HCT116 (cell line): ENCODE measurements at regions not wholly inside any gene's neighbourhood (a gene's known extent, or its start where the extent isn't known, plus 50 kb on each side); places are given as distances from the start of the nearest gene placed in this dataset.

Experiments used
- ATAC-seq: fragments of 200-7000 bp; cut with Tn5 transposase; 2 replicates; pipeline ENCODE4 v1.9.1; 2020; ENCODE audit warnings: mild to moderate bottlenecking, moderate library complexity
- BruUV-seq: library from RNA; stranded (reverse); fragments of 400-500 nt; replicated peaks from 2 replicates; lab custom pipeline; 2021; lab: Mats Ljungman, UMichigan
- CTCF ChIA-PET: fragments of 300-600 bp; sonication (Branson Sonifier 250); formaldehyde crosslinking; loops from one replicate; lab custom pipeline; 2021; ENCODE audit warnings: antibody characterized with exemption; lab: Charles Lee
- POLR2A ChIA-PET: fragments of 300-600, 350-600 bp; sonication (Branson Sonifier 250); formaldehyde crosslinking; loops from one replicate; lab custom pipeline; 2021; ENCODE audit warnings: antibody characterized with exemption; lab: Charles Lee
- RAD21 ChIA-PET, 2 experiments: fragments of 300-600 bp; sonication (Branson Sonifier 250); formaldehyde crosslinking; loops; one replicate each; lab custom pipeline; 2023; ENCODE audit warnings: low total read pairs in 2 of 2; ENCODE audit not compliant: uncharacterized antibody in 2 of 2, unreplicated experiment in 2 of 2, low non-redundant PET in 1 of 2; lab: Charles Lee
- DNase-seq: peaks from one replicate; pipeline ENCODE4 v3.0.0-alpha.2; 2010; ENCODE audit warnings: low read depth, low spot score
- H2AFZ ChIP-seq: fragments of 200-600 bp; shearing (Covaris generic), sonication (generic); 2 replicates; pipeline ENCODE4 v1.6.1; 2017; ENCODE audit warnings: low read depth, mixed run types, mixed read lengths, antibody characterized with exemption, low read length; ENCODE audit not compliant: poor library complexity, severe bottlenecking
- H3K27ac ChIP-seq: 2 replicates; pipeline ENCODE4 v1.5.1; 2012; ENCODE audit warnings: low read depth, low read length
- H3K27me3 ChIP-seq: fragments of 200-600 bp; sonication (generic); 2 replicates; pipeline ENCODE4 v1.6.1; 2016; ENCODE audit warnings: mixed run types, low read length, mixed read lengths; ENCODE audit not compliant: insufficient read depth
- H3K36me3 ChIP-seq, 2 experiments: fragments of 200-500 bp in 1 of 2; fragments of 200-600 bp in 1 of 2; sonication (Bioruptor generic) in 1 of 2; sonication (generic) in 1 of 2; 2 replicates each; pipeline versions ENCODE4 v1.5.1 to v1.6.1; 2014 to 2016; ENCODE audit warnings: low read length in 2 of 2, inconsistent platforms in 1 of 2, mixed read lengths in 1 of 2, mixed run types in 1 of 2; ENCODE audit not compliant: insufficient read depth in 2 of 2, control insufficient read depth in 1 of 2
- H3K4me1 ChIP-seq, 2 experiments: fragments of 200-600 bp in 1 of 2; sonication (generic) in 1 of 2; 2 replicates each; pipeline versions ENCODE4 v1.5.1 to v1.6.1; 2012 to 2017; ENCODE audit warnings: low read length in 2 of 2, inconsistent platforms in 1 of 2, mild to moderate bottlenecking in 1 of 2, mixed read lengths in 1 of 2, mixed run types in 1 of 2, moderate library complexity in 1 of 2; ENCODE audit not compliant: insufficient read depth in 2 of 2, control insufficient read depth in 1 of 2
- H3K4me2 ChIP-seq: fragments of 200-600 bp; sonication (generic); 2 replicates; pipeline ENCODE4 v1.6.1; 2017; ENCODE audit warnings: mixed run types, low read length, mixed read lengths
- H3K4me3 ChIP-seq, 2 experiments: fragments of 200-600 bp in 1 of 2; sonication (generic) in 1 of 2; replicated peaks in 1 of 2; 2 replicates each; pipeline ENCODE4 v1.5.1; 2011 to 2016; ENCODE audit warnings: low read length in 2 of 2, control low read depth in 1 of 2, low read depth in 1 of 2, mild to moderate bottlenecking in 1 of 2, mixed read lengths in 1 of 2, mixed run types in 1 of 2
- H3K79me2 ChIP-seq: fragments of 200-600 bp; sonication (generic); 2 replicates; pipeline ENCODE4 v1.6.1; 2017; ENCODE audit warnings: mild to moderate bottlenecking, mixed run types, low read length, moderate library complexity, mixed read lengths; ENCODE audit not compliant: insufficient read depth
- H3K9ac ChIP-seq: fragments of 200-600 bp; sonication (generic); 2 replicates; pipeline ENCODE4 v1.6.1; 2016; ENCODE audit warnings: low read length, mixed read lengths
- H3K9me2 ChIP-seq: fragments of 200-600 bp; sonication (generic), shearing (Covaris generic); 2 replicates; pipeline ENCODE4 v1.6.1; 2017; ENCODE audit warnings: mixed run types, mild to moderate bottlenecking, moderate library complexity; ENCODE audit not compliant: insufficient read depth
- H3K9me3 ChIP-seq, 2 experiments: fragments of 200-500 bp in 1 of 2; fragments of 200-600 bp in 1 of 2; sonication (Bioruptor generic) in 1 of 2; sonication (generic) in 1 of 2; 2 replicates each; pipeline ENCODE4 v1.6.1; 2014 to 2017; ENCODE audit warnings: low read length in 2 of 2, mixed read lengths in 2 of 2, inconsistent platforms in 1 of 2, low read depth in 1 of 2, mild to moderate bottlenecking in 1 of 2, mixed run types in 1 of 2, moderate library complexity in 1 of 2; ENCODE audit not compliant: control insufficient read depth in 1 of 2, insufficient read depth in 1 of 2
- H4K20me1 ChIP-seq: fragments of 200-600 bp; sonication (generic), shearing (Covaris generic); 2 replicates; pipeline ENCODE4 v1.6.1; 2017; ENCODE audit warnings: mixed run types, mild to moderate bottlenecking, moderate library complexity; ENCODE audit not compliant: insufficient read depth
- CBX3 ChIP-seq: IDR thresholded peaks from 2 replicates; pipeline ENCODE4 v1.6.1; 2012; ENCODE audit warnings: low read depth
- CEBPB ChIP-seq: IDR thresholded peaks from 2 replicates; pipeline ENCODE4 v1.6.1; 2012; ENCODE audit warnings: low read depth
- EGR1 ChIP-seq: IDR thresholded peaks from 2 replicates; pipeline ENCODE4 v1.6.1; 2012; ENCODE audit warnings: low read depth
- ELF1 ChIP-seq: IDR thresholded peaks from 2 replicates; pipeline ENCODE4 v1.6.1; 2012; ENCODE audit warnings: low read depth, borderline replicate concordance
- EZH2 ChIP-seq: fragments of 200-600 bp; sonication (generic); IDR thresholded peaks from 2 replicates; pipeline ENCODE4 v1.6.1; 2017; ENCODE audit warnings: antibody characterized with exemption, mixed run types
- EZH2phosphoT487 ChIP-seq: fragments of 200-600 bp; IDR thresholded peaks from 2 replicates; pipeline ENCODE4 v1.6.1; 2018; ENCODE audit warnings: antibody characterized with exemption, borderline replicate concordance
- FOSL1 ChIP-seq: IDR thresholded peaks from 2 replicates; pipeline ENCODE4 v1.6.1; 2012; ENCODE audit warnings: low read depth
- MAX ChIP-seq: IDR thresholded peaks from 2 replicates; pipeline ENCODE4 v1.6.1; 2012
- POLR2A ChIP-seq: IDR thresholded peaks from 2 replicates; pipeline ENCODE4 v1.7.0; 2011; ENCODE audit warnings: borderline replicate concordance; ENCODE audit not compliant: insufficient read depth, insufficient read length; ENCODE audit errors: extremely low read depth
- REST ChIP-seq: IDR thresholded peaks from 2 replicates; pipeline ENCODE4 v1.6.1; 2012; ENCODE audit warnings: low read depth
- SIN3A ChIP-seq: IDR thresholded peaks from 2 replicates; pipeline ENCODE4 v1.6.1; 2012; ENCODE audit warnings: low read depth
- SP1 ChIP-seq: IDR thresholded peaks from 2 replicates; pipeline ENCODE4 v1.6.1; 2012; ENCODE audit warnings: low read depth
- SRF ChIP-seq: IDR thresholded peaks from 2 replicates; pipeline ENCODE4 v1.6.1; 2012; ENCODE audit warnings: low read depth
- TCF7L2 ChIP-seq: IDR thresholded peaks from 2 replicates; pipeline ENCODE4 v1.7.0; 2011; ENCODE audit warnings: borderline replicate concordance, inconsistent platforms; ENCODE audit not compliant: insufficient read depth, insufficient read length; ENCODE audit errors: extremely low read depth
- YY1 ChIP-seq: IDR thresholded peaks from 2 replicates; pipeline ENCODE4 v1.6.1; 2011; ENCODE audit warnings: low read length, low read depth, moderate library complexity, mild to moderate bottlenecking; ENCODE audit not compliant: insufficient replicate concordance; ENCODE audit errors: extremely low read depth
- ZFX ChIP-seq: fragments of 450-650 bp; IDR thresholded peaks from 2 replicates; pipeline ENCODE4 v1.6.1; 2017
- ZNF274 ChIP-seq: fragments of 200-500 bp; sonication (Bioruptor generic); IDR thresholded peaks from 2 replicates; pipeline ENCODE4 v1.6.1; 2014; ENCODE audit warnings: mild to moderate bottlenecking, low read depth, low read length, inconsistent platforms
- intact Hi-C: fragments of 100-400 bp; cut with micrococcal nuclease; formaldehyde crosslinking; loops from 2 replicates; pipeline ENCODE4 v1.10.0; 2022

- BruUV-seq, result no TSS peak
- intact Hi-C loops, result no loop called here
- ATAC-seq (no peak), DNase-seq (no peak)
- H4K20me1 ChIP-seq, result no peaks in the 10 kb centered on the region
- ChIA-PET CTCF (no interaction called here), POLR2A (no interaction called here), RAD21 (no interaction called here)
- TF ChIP-seq TCF7L2, result no peak
- no peak overlapping the region for H3K4me2 ChIP-seq
- no peaks in the 10 kb centered on the region for H3K9me2 ChIP-seq
- H3K79me2 ChIP-seq, result no peaks in the 10 kb centered on the region
- H3K4me3 ChIP-seq, result no peak overlapping the region
- no peak overlapping the region for H2AFZ ChIP-seq
- H3K9me3 ChIP-seq, result peaks cover 4 to 24% of the 10 kb centered on the region in 2 experiments; a peak in 2 of 4 replicates
- H3K36me3 ChIP-seq, result no peaks in the 10 kb centered on the region
- H3K27ac ChIP-seq, result no peak overlapping the region
- H3K4me1 ChIP-seq, result no peaks in the 10 kb centered on the region
- no peaks in the 10 kb centered on the region for H3K27me3 ChIP-seq
- no peak overlapping the region for H3K9ac ChIP-seq
Observed at GRCh38 chr4:23245203-23245832, 552.6 kb downstream of the GBA3 start.

DNA sequence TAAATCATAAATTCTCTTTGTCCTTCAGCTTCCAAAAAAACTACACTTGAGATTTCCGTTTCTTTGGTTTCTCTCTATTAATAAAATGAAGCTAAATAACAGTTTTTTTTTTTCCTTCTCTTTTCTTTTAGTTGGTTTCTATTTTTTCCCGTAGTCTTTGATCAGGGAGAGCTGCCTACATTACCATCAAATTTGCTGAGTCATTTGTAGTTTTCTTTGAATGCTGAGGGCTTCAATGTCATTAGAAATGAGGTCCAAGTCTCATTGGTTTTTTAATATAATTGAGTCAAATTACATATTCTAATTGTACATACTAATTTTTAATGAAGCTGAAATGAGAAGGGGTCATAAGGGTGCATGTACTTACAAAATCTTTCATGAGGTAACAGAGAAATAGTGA, 550.2 kb downstream of the GBA3 start:
- BruUV-seq, result no TSS peak
- TF ChIP-seq ZFX (no peak), ELF1 (no peak), EZH2 (no peak), SP1 (no peak), CBX3 (no peak), SRF (no peak), ZNF274 (no peak), POLR2A (no peak), EZH2phosphoT487 (no peak), FOSL1 (no peak), YY1 (no peak), EGR1 (no peak), REST (no peak), SIN3A (no peak), CEBPB (no peak), TCF7L2 (no peak), MAX (no peak)
- Histone ChIP-seq H4K20me1 (no peaks in the 10 kb centered on the region), H2AFZ (no peak overlapping the region), H3K27me3 (no peaks in the 10 kb centered on the region), H3K9me3 (peaks cover 4 to 13% of the 10 kb centered on the region in 2 experiments; a peak in 2 of 4 replicates), H3K36me3 (no peaks in the 10 kb centered on the region), H3K4me2 (no peak overlapping the region), H3K9me2 (no peaks in the 10 kb centered on the region), H3K27ac (no peak overlapping the region), H3K79me2 (no peaks in the 10 kb centered on the region), H3K4me3 (no peak overlapping the region), H3K4me1 (no peaks in the 10 kb centered on the region), H3K9ac (no peak overlapping the region)
- DNase-seq (no peak), ATAC-seq (no peak)
- intact Hi-C loops, result no loop called here
- ChIA-PET RAD21 (no interaction called here), POLR2A (no interaction called here), CTCF (no interaction called here)
